Stimulated activated naive CD8-positive, alpha-beta T cell treated with anti-CD3 and anti-CD28 coated beads, Interleukin-15, Interleukin-2, amounts not matched to agents 100 U/mL and 50 U/mL, for 24 hours (primary cell): ENCODE measurements at regions not wholly inside any gene's neighbourhood (a gene's known extent, or its start where the extent isn't known, plus 50 kb on each side); places are given as distances from the start of the nearest gene placed in this dataset.

Experiments used
- ATAC-seq: fragments of 150-1000 bp; cut with Tn5 transposase; one replicate; pipeline ENCODE4 v1.10.0; 2021
- DNase-seq: peaks from one replicate; pipeline ENCODE4 v3.0.0; 2021

DNA sequence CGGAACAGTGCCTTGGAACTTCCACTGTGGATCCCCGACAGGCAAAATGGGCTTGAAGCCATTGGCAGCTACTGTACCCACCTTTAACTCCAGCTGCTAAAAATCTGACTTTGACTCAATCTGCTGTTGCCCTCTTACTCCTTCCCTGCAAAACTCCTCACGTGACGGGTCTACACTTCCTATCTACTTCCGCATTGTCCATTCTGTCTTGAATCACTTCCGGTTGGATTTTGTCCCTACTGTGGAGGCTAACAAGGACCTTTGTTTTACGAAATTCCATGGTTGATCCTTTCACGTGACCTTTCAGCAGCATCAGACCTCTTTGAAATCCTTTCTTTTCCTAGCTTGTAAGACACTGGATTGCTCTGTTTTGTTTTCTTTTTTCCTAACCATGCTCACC lies 268.4 kb downstream of the PRDM2 start:
- DNase-seq (no peak), ATAC-seq (no peak)

DNA sequence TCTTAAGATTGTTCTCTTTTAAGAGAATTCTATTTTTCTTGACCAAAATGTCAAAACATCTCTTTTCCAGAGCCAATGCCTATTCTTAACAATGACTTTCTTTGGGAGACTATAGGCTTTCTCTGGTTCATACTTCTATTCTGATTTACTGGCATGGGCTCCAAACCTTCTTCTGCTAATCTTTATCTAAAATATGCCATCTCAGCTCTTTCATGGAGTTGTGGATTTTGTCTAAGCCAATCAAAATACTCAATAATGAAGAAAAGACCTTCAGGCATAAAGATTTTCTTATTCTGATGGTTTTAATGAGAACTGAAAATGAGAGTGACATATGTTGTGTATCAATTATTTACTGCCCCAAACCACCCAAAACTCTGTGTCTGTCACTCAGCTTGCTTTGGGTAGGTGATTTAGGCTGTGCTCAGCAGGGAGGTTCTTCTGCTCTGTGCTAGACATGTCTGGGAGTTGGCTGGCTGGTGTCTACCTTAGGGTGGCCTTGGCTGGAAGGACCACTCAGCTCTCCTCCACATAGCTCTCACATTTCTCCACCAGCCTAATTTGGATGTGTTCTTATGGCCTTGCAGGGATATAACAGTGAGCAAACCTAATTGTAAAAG lies 270.8 kb downstream of the PRDM2 start:
- DNase-seq (no peak), ATAC-seq (no peak)

DNA sequence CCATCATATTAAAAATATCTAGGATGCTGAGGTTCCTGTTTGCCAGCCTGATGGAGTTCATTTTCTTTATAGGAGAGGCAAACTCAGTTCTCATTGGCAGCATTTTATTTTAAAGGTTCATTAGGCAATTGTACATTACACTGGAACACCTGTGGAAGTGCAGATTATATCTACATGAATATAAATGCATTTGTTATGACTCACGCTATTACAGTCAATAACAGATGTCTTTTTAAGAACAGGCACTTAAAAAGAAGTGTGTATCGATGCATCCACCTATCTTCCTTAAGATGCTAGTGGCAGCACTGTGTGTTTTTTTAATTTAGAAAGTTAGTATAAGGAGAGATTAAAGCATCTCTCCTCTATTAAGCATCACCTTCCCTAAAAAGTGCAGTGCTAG lies 276.5 kb downstream of the PRDM2 start:
- DNase-seq = no peak
- no peak for ATAC-seq

DNA sequence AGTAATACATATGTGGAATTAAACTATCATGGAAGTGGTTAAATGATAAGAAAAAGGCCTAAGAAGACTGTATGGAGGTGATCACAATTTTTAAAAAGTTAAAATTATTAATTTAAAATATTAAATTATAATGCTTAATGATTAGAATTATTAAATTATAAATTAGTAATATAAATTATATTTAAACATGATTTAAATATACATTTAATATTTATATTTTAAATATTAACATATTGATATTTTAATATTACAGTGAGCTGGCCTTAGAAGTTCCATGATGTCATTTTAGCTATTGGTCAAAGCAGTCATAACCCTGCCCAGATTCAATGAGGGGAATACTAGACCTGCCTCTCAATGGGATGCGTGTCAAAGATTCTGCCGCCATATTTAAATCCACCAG lies 281.2 kb downstream of the PRDM2 start:
- ATAC-seq (no peak), DNase-seq (no peak)

DNA sequence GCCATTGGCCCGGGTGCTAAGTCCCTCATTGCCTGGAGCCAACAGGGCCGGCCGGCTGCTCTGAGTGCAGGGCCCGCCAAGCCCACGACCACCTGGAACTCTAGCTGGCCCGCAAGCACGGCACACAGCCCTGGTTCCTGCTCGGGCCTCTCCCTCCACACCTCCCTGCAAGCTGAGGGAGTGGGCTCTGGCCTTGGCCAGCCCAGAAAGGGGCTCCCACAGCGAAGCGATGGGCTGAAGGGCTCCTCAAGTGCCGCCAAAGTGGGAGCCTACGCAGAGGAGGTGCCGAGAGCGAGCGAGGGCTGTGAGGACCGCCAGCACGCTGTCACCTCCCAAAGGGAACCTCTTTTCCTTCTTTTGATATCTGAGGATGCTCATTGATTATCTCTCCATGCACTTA lies 283.4 kb downstream of the PRDM2 start:
- no peak for ATAC-seq
- DNase-seq = no peak

DNA sequence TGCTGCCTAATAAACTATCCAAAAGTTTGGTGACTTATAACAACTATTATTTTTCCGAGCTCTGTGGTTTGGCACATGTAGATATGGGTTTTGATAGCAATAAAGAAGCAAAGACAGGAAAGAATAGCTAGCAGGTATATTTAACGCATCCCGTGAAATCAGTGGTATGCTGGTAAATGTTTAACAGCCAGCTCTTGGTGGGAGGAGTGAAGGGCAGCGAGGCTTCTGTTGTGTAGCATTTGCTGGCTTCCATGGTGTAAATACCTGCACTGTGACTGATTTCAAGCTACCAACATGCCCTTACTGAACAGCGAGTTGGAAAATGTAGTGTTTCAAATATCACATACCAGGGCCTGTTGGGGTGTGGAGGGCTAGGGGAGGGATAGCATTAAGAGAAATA lies 291.0 kb downstream of the PRDM2 start:
- DNase-seq (no peak), ATAC-seq (no peak)

DNA sequence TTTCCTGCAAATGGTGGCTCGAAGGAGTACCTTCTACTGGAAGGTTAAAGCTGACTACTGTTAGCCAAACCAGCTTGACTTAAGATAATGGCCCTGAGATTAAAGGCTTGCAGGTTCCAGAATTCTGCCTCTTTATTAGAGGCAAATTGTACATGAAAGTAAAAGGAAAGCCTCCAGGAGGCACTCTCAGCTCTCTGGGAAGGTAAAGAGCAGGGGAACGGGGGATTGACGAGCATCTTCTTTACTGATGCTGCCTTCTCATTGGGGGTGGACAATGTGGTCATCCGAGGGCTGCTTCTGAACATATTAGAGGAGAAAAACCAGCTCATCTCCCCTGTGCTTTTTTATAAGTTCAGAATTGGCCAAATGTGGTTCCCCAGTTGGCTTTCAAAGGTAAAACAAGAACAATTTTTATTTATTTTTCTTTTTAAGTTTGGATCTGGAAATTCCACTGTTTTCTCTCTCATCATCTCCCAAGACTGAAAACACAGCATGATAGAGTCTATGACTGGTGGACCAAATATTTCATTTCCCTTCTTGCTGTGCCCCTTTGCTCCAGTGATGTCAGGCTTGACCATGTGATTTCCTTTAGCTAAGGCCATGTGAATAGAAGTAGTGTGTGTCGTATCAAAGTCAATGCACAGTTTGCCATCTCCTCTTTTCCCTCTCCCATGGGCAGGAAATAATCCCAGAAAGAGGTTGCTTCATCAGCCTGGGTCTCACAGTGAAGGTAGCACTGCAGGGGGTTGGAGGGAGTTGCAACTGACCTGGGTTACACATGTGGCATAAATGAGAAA lies 292.7 kb downstream of the PRDM2 start:
- no peak for ATAC-seq
- DNase-seq = no peak

DNA sequence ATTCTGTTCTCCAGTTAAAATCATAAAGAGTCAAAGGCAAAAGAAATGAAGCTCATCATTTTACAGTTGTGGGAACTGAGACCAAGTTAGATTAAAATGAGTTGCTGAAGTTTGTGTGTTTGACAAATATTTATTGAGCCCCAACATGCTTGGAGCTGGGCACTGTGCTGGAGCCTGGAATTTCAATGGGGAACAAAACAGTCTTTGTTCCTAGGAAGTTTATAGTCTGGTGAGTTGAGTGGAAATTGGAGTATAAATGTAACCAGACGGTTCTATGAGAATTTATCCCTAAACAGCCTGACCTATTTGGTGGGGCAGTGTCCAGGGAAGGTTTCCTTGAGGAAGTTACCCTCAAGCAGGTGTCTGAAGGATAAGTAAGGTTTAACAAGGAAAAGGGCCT lies 294.4 kb downstream of the PRDM2 start:
- DNase-seq (no peak), ATAC-seq (no peak)

DNA sequence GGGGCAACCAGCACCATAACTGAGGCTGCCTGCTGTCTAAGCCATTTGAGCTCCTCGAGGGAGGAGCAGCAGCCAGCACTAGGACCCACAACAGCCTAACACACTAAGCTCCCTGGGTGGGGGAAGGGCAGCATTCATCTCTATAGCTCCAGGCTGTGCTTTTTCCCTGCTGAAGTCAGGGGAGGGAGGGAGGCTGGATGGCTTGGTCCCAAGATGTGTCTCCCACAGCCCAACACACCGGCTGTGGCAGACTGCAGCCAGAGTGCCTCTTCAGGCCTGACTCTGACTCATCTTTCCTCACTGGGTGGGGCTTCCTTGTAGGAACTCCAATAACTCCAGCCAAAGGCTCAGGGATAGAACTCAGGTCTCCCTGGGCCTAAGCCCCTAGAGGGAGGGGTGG lies 296.3 kb downstream of the PRDM2 start:
- DNase-seq (no peak), ATAC-seq (no peak)

DNA sequence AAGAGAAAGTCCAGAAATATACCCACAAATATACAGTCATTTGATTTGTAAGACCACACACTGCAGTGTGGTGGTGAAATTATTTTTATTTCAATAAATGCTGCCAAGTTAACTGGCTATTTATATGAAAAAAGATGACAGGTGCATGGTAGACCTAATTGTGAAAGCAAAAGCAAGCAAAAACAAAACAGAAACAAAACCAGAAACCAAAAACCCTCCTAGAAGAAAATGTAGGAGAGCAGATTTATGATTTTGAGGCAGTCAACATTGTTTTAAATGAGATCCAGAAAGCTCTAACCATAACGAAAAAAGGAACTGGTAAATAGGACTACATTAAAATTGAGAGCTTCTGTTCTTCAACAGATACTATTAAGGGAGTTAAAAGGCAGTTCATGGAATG lies 303.6 kb downstream of the PRDM2 start:
- no peak for DNase-seq
- no peak for ATAC-seq

DNA sequence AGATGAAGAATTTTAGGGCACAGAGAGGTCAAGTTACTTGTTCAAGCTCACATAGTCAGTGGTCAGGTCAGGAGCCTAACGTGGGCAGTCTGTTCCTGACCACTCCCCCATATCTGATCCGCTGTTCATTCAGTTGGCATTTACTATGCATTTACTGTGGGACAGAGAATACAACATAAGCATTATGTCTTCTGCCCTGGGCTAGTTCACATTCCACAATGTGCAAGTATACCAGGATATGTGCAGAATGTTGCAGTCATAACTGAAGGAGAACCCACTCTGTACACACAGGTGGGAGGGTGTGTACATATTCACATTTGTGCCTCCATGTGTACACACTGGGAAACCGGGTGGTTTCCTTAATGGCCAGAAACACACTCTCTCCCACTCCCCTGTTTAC lies 309.6 kb downstream of the PRDM2 start:
- DNase-seq (no peak), ATAC-seq (no peak)

DNA sequence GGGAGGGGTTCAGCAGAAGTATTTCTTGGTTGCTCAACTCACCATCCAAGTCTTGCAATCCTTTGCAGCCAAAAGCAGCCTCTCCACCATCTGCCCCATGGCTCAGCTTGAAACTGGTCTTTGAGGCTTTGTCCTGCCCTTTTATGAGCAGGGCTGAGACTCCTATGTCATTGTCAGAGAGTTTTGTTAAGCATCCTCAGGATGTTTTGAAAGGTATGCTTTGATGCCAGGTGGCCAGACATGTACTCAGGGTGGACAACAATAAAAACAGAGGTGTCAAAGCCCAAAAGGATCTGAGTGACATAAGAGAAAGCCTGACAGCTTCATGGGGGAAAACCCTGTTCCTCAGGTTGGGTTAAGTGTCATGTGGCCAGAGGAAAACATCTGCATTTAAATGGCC lies 310.5 kb downstream of the PRDM2 start:
- DNase-seq = no peak
- no peak for ATAC-seq

DNA sequence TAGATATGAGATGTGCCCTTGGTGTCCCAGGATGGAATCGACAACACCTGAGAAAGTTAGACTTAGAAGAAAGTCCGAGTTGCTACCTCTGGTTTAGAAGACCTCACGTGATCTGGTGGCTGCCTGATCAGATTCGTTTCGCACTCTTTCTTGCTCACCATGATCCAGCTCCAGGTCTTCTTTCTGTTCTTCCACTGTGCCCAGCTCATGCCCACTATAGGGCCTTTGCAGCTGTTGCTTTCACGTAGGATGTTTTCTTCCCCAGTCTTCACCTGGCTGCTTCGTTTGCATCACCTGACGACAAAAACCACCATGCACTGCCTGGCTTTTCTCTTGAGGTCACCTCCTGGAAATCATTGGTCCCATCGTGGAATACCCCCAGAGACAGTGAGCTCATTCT lies 311.1 kb downstream of the PRDM2 start:
- ATAC-seq (no peak), DNase-seq (no peak)

DNA sequence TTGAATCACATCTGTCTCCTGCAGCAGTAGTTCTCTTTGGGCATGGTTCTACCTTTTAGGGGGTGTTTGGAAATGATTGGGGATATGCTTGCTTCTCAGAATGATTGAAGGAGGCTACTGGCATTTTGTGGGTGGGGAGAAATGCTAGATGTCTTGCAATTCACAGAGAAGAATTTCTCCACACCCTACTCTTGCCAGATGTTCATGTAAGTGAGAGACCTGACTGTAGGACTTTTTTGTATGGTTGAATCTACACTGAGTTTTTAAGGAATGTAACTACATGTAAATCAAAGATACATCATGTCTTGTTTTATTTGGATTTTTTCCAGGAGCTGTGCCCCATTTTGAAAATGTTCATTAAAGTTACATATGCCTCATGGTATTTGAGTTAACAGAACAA lies 311.9 kb downstream of the PRDM2 start:
- DNase-seq = no peak
- ATAC-seq = no peak

DNA sequence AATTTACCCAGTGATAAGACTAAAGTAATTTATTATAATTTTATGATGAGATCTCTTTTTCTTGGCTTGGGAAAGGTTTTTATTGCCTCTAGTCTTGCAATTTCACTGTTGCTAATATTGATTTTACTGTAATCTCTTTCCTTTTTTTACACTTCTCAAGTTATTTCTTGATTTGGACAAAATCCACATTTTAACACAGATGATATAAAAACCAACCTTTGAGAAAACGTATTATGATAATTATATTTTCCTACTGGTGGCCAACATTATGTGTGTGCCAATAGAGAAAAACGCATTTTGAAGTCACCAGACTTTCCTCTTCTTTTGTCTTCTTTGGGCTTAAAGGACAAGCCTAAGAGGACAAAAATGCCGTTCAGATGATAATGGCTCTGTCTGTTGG lies 314.9 kb downstream of the PRDM2 start:
- DNase-seq = no peak

DNA sequence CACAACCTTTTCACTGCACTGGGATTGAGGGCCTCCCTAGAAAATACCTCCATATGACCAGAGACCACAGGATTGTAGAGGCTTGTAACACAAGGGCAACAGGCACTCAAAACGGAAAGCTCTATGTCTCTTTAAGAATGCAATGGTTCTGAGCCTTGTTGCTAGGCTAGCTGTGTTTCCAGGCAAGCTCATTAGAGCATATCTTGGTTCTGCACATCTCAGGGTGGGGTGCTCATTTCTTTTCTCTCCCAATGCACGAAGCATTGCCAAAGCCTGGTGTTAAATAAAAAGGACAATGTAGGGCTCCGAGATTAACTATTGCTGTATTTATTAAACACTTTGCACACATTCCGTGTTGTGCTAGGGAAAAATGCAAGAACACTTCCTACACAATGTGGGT lies 315.9 kb downstream of the PRDM2 start:
- no peak for DNase-seq
- no peak for ATAC-seq

More for the DNA sequence above, 314.9 kb downstream of the PRDM2 start:
- no peak for ATAC-seq

DNA sequence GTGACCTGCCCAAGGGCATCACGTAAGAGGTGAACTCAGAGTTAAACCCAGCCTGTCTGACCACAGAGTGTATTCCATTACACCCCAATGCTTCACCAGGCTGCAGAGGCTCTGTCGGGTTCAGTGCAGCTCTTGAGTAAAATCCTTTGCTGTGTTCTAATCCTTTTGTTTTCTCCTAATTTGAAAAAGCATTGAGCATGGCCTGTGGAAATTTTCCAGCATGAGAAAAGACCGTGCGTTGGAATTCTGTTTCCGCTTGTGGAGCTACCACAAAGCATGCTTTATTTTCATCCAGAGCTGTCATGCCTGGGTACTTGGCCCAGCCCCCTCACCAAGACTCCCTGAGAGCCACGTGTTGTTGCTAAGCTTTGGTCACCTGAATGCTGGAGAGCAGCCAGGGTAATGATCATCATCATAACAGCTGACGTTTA lies 317.6 kb downstream of the PRDM2 start:
- ATAC-seq = no peak
- no peak for DNase-seq

DNA sequence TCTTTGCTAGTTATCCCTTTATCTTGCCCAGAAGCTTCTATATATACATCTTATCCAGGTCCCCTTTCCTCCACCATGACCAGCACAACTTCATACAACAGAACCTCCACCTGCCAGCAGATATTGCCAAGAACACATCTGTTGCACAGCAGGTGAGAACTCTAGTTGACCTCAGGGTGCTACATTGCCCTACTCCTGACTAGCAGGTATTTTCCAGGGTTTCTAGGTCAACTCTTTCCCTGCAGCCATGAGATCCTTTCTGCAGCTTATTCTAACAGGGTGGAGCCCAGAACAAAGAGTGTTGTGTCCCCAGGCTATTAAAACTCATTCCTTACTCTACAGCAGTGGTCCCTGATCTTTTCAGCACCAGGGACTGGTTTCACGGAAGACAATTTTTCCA lies 319.5 kb downstream of the PRDM2 start:
- no peak for DNase-seq

DNA sequence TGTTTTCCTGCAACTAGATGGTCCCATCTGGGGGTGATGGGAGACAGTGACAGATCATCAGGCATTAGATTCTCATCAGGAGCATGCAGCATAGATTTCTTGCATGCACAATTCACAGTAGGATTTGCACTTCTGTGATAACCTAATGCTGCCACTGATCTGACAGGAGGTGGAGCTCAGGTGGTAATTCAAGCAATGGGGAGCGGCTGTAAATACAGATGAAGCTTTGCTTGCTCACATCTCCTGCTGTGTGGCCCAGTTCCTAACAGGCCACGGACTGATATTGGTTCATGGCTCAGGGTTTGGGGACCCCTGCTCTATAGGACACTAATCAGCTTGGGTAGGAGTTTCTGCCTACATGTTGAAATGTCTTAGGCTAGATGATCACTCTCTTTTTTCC lies 320.0 kb downstream of the PRDM2 start:
- DNase-seq = no peak
- no peak for ATAC-seq

More for the DNA sequence above, 319.5 kb downstream of the PRDM2 start:
- ATAC-seq = no peak

DNA sequence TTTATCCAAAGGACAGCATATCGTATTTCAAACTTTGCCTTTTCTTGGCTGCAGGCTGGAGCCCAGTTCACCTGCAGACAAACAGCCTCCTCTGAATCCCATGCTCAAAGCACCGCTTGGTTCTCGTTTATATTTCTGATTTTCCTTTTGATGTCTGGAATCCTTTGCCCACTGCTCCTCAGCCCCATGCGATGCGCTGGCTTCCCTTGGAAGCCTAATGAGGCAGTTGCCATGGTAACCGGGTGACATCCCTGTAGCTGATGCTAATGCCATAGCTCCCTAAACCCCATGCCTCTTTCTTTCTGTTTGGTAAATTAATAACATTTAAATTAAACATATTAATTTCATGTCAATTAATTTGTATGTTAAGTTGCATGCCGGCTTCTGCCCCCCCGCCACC lies 327.1 kb downstream of the PRDM2 start:
- DNase-seq (no peak), ATAC-seq (no peak)

DNA sequence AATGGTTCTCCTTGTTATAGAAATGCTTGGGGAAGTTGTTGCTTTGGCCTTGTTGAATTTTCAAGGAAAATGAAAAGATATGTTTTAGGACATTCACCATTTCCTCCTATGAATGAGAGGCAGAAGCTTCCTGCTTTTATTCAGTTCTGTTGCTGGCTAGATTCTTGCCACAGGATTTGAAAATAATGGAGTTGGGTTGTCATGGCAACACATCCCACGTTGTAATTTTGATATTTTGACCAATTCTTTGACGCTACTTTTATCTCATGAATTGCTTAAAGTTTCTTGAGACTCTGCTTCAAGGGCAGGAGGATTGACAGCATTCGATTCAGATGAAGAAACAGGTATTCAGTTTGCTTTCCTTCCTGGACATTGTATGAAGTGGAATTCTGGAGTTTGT lies 331.5 kb downstream of the PRDM2 start:
- DNase-seq (no peak), ATAC-seq (no peak)

DNA sequence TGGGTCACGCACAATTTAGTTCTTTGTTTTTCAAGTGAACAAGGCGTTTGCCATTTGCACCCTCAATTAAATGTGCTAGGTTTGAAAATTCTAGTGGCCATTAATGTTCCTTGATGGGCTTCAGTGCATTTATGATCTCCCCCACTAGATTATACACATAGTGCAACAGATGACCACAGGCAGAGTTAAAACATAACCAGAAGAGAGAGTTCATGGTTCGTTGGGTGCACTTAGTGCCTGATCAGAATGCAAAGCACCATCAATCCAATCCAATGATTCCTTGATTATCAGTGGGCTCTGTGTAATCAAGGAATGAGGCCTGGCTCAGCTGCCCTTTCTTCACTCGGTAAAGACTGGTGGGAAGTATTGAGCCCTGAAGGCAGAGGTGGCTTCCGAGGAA lies 334.5 kb downstream of the PRDM2 start:
- ATAC-seq (no peak), DNase-seq (no peak)

DNA sequence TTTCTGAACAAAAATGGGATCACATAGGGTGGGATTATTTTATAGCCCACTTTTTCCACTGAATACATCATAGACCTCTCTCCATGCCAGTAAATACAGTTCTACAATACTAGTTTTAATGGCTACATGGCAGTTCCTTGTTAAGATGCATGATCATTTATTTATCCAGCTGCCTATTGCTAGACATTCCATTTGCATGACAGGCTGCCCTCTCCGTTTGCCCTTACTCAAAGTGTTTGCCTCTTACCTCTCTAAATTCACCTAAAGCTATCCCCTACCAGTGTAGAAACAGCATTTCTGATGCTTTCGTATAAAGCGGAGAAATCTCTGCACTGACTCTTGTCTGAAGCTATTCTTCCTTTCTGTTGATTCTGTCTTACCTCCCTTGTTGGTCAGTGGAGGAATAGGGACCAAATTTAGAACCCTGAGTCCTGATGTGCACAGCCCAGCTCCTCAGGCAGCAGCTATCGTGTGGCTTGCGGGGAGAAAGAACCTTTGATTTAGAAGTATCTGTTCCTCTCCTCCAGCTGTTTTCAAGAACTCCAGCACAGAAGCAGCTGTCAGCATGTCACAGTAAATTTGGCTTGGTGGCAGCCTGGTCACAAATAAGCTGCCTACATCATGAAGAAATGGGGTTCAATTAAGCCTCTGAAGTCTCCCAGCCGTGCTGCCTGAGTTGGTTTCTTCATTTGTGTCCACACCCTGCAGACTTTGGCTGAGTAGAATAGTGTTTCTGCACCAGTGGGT lies 337.3 kb downstream of the PRDM2 start:
- no peak for ATAC-seq

More for the DNA sequence above, 337.3 kb downstream of the PRDM2 start:
- no peak for DNase-seq
